ENCODE measurements at regions not wholly inside any gene's neighbourhood (a gene's known extent, or its start where the extent isn't known, plus 50 kb on each side); places are given as distances from the start of the nearest gene placed in this dataset.

- no peak for TF ChIP-seq CTCF (IDR thresholded peaks at IDR 0.05; ENCODE audit: low read depth, low read length, poor library complexity, severe bottlenecking)
- TF ChIP-seq EZH2phosphoT487 (IDR thresholded peaks at IDR 0.05; ENCODE audit: borderline replicate concordance, low read length) = no peak
- Histone ChIP-seq H3K79me2 (ENCODE audit: control insufficient read depth, low read length) (no peaks in the 10 kb centered on the region), H3K4me1 (ENCODE audit: control insufficient read depth, low read length) (no peaks in the 10 kb centered on the region), H3K36me3 (ENCODE audit: control insufficient read depth, low read length) (no peaks in the 10 kb centered on the region), H3K27ac (ENCODE audit: low read depth, low read length) (no peak overlapping the region), H3K4me2 (ENCODE audit: low read length) (no peak overlapping the region), H3K4me3 (ENCODE audit: low read length) (no peak overlapping the region), H3K9me3 (ENCODE audit: control insufficient read depth, insufficient read depth, low read length) (no peaks in the 10 kb centered on the region), H3K27me3 (ENCODE audit: control insufficient read depth, low read length) (no peaks in the 10 kb centered on the region), H3F3A (ENCODE audit: control insufficient read depth, insufficient read depth) (no peaks in the 10 kb centered on the region), H3K9me2 (replicated peaks; ENCODE audit: control insufficient read depth, low read length) (no peaks in the 10 kb centered on the region), H4K20me1 (ENCODE audit: control insufficient read depth, insufficient read depth, low read depth, low read length) (no peaks in the 10 kb centered on the region)
Observed at GRCh38 chr16:5461141-5461540, 363.5 kb upstream of the EEF2KMT start.

GRCh38 chr16:5460701-5461100 is 363.1 kb upstream of the EEF2KMT start:
- no peak overlapping the region for H3K4me2 ChIP-seq (ENCODE audit: low read length)
- no peaks in the 10 kb centered on the region for H3K79me2 ChIP-seq (ENCODE audit: control insufficient read depth, low read length)
- no peaks in the 10 kb centered on the region for H3F3A ChIP-seq (ENCODE audit: control insufficient read depth, insufficient read depth)
- H3K27ac ChIP-seq (ENCODE audit: low read depth, low read length) = no peak overlapping the region
- no peaks in the 10 kb centered on the region for H3K9me2 ChIP-seq (replicated peaks; ENCODE audit: control insufficient read depth, low read length)
- no peaks in the 10 kb centered on the region for H3K27me3 ChIP-seq (ENCODE audit: control insufficient read depth, low read length)
- no peaks in the 10 kb centered on the region for H4K20me1 ChIP-seq (ENCODE audit: control insufficient read depth, insufficient read depth, low read depth, low read length)
- no peaks in the 10 kb centered on the region for H3K9me3 ChIP-seq (ENCODE audit: control insufficient read depth, insufficient read depth, low read length)
- TF ChIP-seq CTCF (IDR thresholded peaks at IDR 0.05; ENCODE audit: low read depth, low read length, poor library complexity, severe bottlenecking) = no peak
- TF ChIP-seq EZH2phosphoT487 (IDR thresholded peaks at IDR 0.05; ENCODE audit: borderline replicate concordance, low read length) = no peak
- H3K4me1 ChIP-seq (ENCODE audit: control insufficient read depth, low read length) = no peaks in the 10 kb centered on the region
- H3K36me3 ChIP-seq (ENCODE audit: control insufficient read depth, low read length) = no peaks in the 10 kb centered on the region
- no peak overlapping the region for H3K4me3 ChIP-seq (ENCODE audit: low read length)

GRCh38 chr16:5459863-5460262 is 362.3 kb upstream of the EEF2KMT start:
- Histone ChIP-seq H3K4me1 (ENCODE audit: control insufficient read depth, low read length) (no peaks in the 10 kb centered on the region), H3K9me3 (ENCODE audit: control insufficient read depth, insufficient read depth, low read length) (no peaks in the 10 kb centered on the region), H3K79me2 (ENCODE audit: control insufficient read depth, low read length) (no peaks in the 10 kb centered on the region), H3K9me2 (replicated peaks; ENCODE audit: control insufficient read depth, low read length) (no peaks in the 10 kb centered on the region), H3F3A (ENCODE audit: control insufficient read depth, insufficient read depth) (no peaks in the 10 kb centered on the region), H3K36me3 (ENCODE audit: control insufficient read depth, low read length) (no peaks in the 10 kb centered on the region), H3K27me3 (ENCODE audit: control insufficient read depth, low read length) (no peaks in the 10 kb centered on the region), H4K20me1 (ENCODE audit: control insufficient read depth, insufficient read depth, low read depth, low read length) (no peaks in the 10 kb centered on the region), H3K27ac (ENCODE audit: low read depth, low read length) (no peak overlapping the region), H3K4me2 (ENCODE audit: low read length) (no peak overlapping the region), H3K4me3 (ENCODE audit: low read length) (no peak overlapping the region)
- TF ChIP-seq CTCF (IDR thresholded peaks at IDR 0.05; ENCODE audit: low read depth, low read length, poor library complexity, severe bottlenecking) = no peak
- no peak for TF ChIP-seq EZH2phosphoT487 (IDR thresholded peaks at IDR 0.05; ENCODE audit: borderline replicate concordance, low read length)

- Histone ChIP-seq H3F3A (ENCODE audit: control insufficient read depth, insufficient read depth) (no peaks in the 10 kb centered on the region), H3K4me1 (ENCODE audit: control insufficient read depth, low read length) (no peaks in the 10 kb centered on the region), H3K9me2 (replicated peaks; ENCODE audit: control insufficient read depth, low read length) (no peaks in the 10 kb centered on the region), H3K36me3 (ENCODE audit: control insufficient read depth, low read length) (no peaks in the 10 kb centered on the region), H3K27ac (ENCODE audit: low read depth, low read length) (no peak overlapping the region), H3K9me3 (ENCODE audit: control insufficient read depth, insufficient read depth, low read length) (no peaks in the 10 kb centered on the region), H4K20me1 (ENCODE audit: control insufficient read depth, insufficient read depth, low read depth, low read length) (no peaks in the 10 kb centered on the region), H3K27me3 (ENCODE audit: control insufficient read depth, low read length) (no peaks in the 10 kb centered on the region), H3K79me2 (ENCODE audit: control insufficient read depth, low read length) (no peaks in the 10 kb centered on the region), H3K4me2 (ENCODE audit: low read length) (no peak overlapping the region), H3K4me3 (ENCODE audit: low read length) (no peak overlapping the region)
- TF ChIP-seq CTCF (IDR thresholded peaks at IDR 0.05; ENCODE audit: low read depth, low read length, poor library complexity, severe bottlenecking) = no peak
- TF ChIP-seq EZH2phosphoT487 (IDR thresholded peaks at IDR 0.05; ENCODE audit: borderline replicate concordance, low read length) = no peak
Observed at GRCh38 chr16:5455110-5455509, 357.5 kb upstream of the EEF2KMT start.
